ENCODE measurements at regions not wholly inside any gene's neighbourhood (a gene's known extent, or its start where the extent isn't known, plus 50 kb on each side); places are given as distances from the start of the nearest gene placed in this dataset.
A peak's percentile ranks its signal among the peaks of the same experiment; 100 is the strongest.
"Not testable (repeated sequence)": the region's sequence is repeated elsewhere in the genome, so short reads cannot be mapped to it uniquely, and the experiment has no call there.

- CTCF ChIA-PET, result no interaction called here
- no peaks in the 10 kb centered on the region for H3K27me3 Mint-ChIP-seq
- no peaks in the 10 kb centered on the region for H3K4me1 Mint-ChIP-seq
- H3K9me3 Mint-ChIP-seq, result no peaks in the 10 kb centered on the region
- no peaks in the 10 kb centered on the region for H3K36me3 Mint-ChIP-seq
- H3K27ac Mint-ChIP-seq, result no peak overlapping the region
- no peak overlapping the region for H3K4me3 Mint-ChIP-seq
- DNase-seq, result no peak
Observed at GRCh38 chr7:66524738-66525137, 103.9 kb upstream of the KCTD7 start.

- not testable (repeated sequence) for H3K4me3 Mint-ChIP-seq, H3K36me3 Mint-ChIP-seq, H3K9me3 Mint-ChIP-seq, H3K4me1 Mint-ChIP-seq, H3K27me3 Mint-ChIP-seq, DNase-seq
- peak overlapping the region; percentile 68 for H3K27ac Mint-ChIP-seq
- CTCF ChIA-PET, result interaction anchor here (1.4 kb wide), 1 partner anchor 9 kb away, joined by 3 read pairs; no protein-coding TSS in a partner anchor
Observed at GRCh38 chr7:66526782-66527181, 101.9 kb upstream of the KCTD7 start.

- Mint-ChIP-seq H3K4me1 (no peaks in the 10 kb centered on the region), H3K36me3 (no peaks in the 10 kb centered on the region), H3K27me3 (no peaks in the 10 kb centered on the region), H3K27ac (no peak overlapping the region), H3K4me3 (no peak overlapping the region), H3K9me3 (no peaks in the 10 kb centered on the region)
- CTCF ChIA-PET, result no interaction called here
- DNase-seq, result no peak
Observed at GRCh38 chr7:66528652-66529051, 100.0 kb upstream of the KCTD7 start.

- no peaks in the 10 kb centered on the region for H3K36me3 Mint-ChIP-seq
- no peak overlapping the region for H3K27ac Mint-ChIP-seq
- no peaks in the 10 kb centered on the region for H3K27me3 Mint-ChIP-seq
- no peak overlapping the region for H3K4me3 Mint-ChIP-seq
- no peaks in the 10 kb centered on the region for H3K4me1 Mint-ChIP-seq
- no peaks in the 10 kb centered on the region for H3K9me3 Mint-ChIP-seq
- CTCF ChIA-PET, result no interaction called here
- DNase-seq, result no peak
Observed at GRCh38 chr7:66529883-66530610, 98.6 kb upstream of the KCTD7 start.

GRCh38 chr7:66535414-66536329 is 93.0 kb upstream of the KCTD7 start:
- Mint-ChIP-seq H3K27me3 (no peaks in the 10 kb centered on the region), H3K4me3 (no peak overlapping the region), H3K4me1 (no peaks in the 10 kb centered on the region), H3K36me3 (no peaks in the 10 kb centered on the region), H3K27ac (no peak overlapping the region), H3K9me3 (no peaks in the 10 kb centered on the region)
- DNase-seq, result no peak
- CTCF ChIA-PET, result no interaction called here

GRCh38 chr7:66537380-66537779 is 91.3 kb upstream of the KCTD7 start:
- CTCF ChIA-PET, result no interaction called here
- Mint-ChIP-seq H3K4me1 (no peaks in the 10 kb centered on the region), H3K27me3 (no peaks in the 10 kb centered on the region), H3K4me3 (no peak overlapping the region), H3K27ac (no peak overlapping the region), H3K36me3 (peaks cover 4% of the 10 kb centered on the region), H3K9me3 (no peaks in the 10 kb centered on the region)
- DNase-seq, result no peak

GRCh38 chr7:66537876-66538275 is 90.8 kb upstream of the KCTD7 start:
- no peak overlapping the region for H3K27ac Mint-ChIP-seq
- no peak overlapping the region for H3K4me3 Mint-ChIP-seq
- CTCF ChIA-PET, result no interaction called here
- H3K4me1 Mint-ChIP-seq, result no peaks in the 10 kb centered on the region
- no peak for DNase-seq
- H3K27me3 Mint-ChIP-seq, result no peaks in the 10 kb centered on the region
- H3K9me3 Mint-ChIP-seq, result no peaks in the 10 kb centered on the region
- peaks cover 4% of the 10 kb centered on the region for H3K36me3 Mint-ChIP-seq

- CTCF ChIA-PET, result no interaction called here
- Mint-ChIP-seq H3K27ac (no peak overlapping the region), H3K36me3 (peaks cover 6% of the 10 kb centered on the region), H3K27me3 (no peaks in the 10 kb centered on the region), H3K4me3 (no peak overlapping the region), H3K9me3 (no peaks in the 10 kb centered on the region), H3K4me1 (no peaks in the 10 kb centered on the region)
- DNase-seq, result no peak
Observed at GRCh38 chr7:66539264-66539623, 89.4 kb upstream of the KCTD7 start.

- CTCF ChIA-PET, result interaction anchor here (0.7 kb wide), 1 partner anchor 509 kb away, joined by 3 read pairs; no protein-coding TSS in a partner anchor
- H3K4me1 Mint-ChIP-seq, result no peaks in the 10 kb centered on the region
- DNase-seq, result no peak
- no peaks in the 10 kb centered on the region for H3K9me3 Mint-ChIP-seq
- H3K36me3 Mint-ChIP-seq, result peaks cover 6% of the 10 kb centered on the region
- no peak overlapping the region for H3K27ac Mint-ChIP-seq
- no peaks in the 10 kb centered on the region for H3K27me3 Mint-ChIP-seq
- H3K4me3 Mint-ChIP-seq, result no peak overlapping the region
Observed at GRCh38 chr7:66539902-66540375, 88.7 kb upstream of the KCTD7 start.

GRCh38 chr7:66542049-66542448 is 86.6 kb upstream of the KCTD7 start:
- CTCF ChIA-PET, result no interaction called here
- Mint-ChIP-seq H3K27me3 (no peaks in the 10 kb centered on the region), H3K9me3 (no peaks in the 10 kb centered on the region), H3K36me3 (peaks cover 10% of the 10 kb centered on the region), H3K4me3 (no peak overlapping the region), H3K4me1 (no peaks in the 10 kb centered on the region), H3K27ac (no peak overlapping the region)
- no peak for DNase-seq

- Mint-ChIP-seq H3K27me3 (no peaks in the 10 kb centered on the region), H3K4me3 (no peak overlapping the region), H3K4me1 (no peaks in the 10 kb centered on the region), H3K9me3 (no peaks in the 10 kb centered on the region), H3K27ac (no peak overlapping the region), H3K36me3 (peaks cover 10% of the 10 kb centered on the region)
- CTCF ChIA-PET, result no interaction called here
- DNase-seq, result no peak
Observed at GRCh38 chr7:66542528-66543269, 86.0 kb upstream of the KCTD7 start.

GRCh38 chr7:66549466-66549865 is 79.2 kb upstream of the KCTD7 start:
- CTCF ChIA-PET, result no interaction called here
- Mint-ChIP-seq H3K27ac (no peak overlapping the region), H3K4me1 (no peaks in the 10 kb centered on the region), H3K9me3 (no peaks in the 10 kb centered on the region), H3K4me3 (no peak overlapping the region), H3K27me3 (no peaks in the 10 kb centered on the region), H3K36me3 (peaks cover 27% of the 10 kb centered on the region)
- DNase-seq, result no peak

GRCh38 chr7:66553001-66553400 is 75.7 kb upstream of the KCTD7 start:
- Mint-ChIP-seq H3K4me1 (no peaks in the 10 kb centered on the region), H3K9me3 (no peaks in the 10 kb centered on the region), H3K27ac (no peak overlapping the region), H3K27me3 (no peaks in the 10 kb centered on the region), H3K4me3 (no peak overlapping the region), H3K36me3 (peaks cover 28% of the 10 kb centered on the region)
- no peak for DNase-seq
- CTCF ChIA-PET, result interaction anchor here (0.9 kb wide), 1 partner anchor 521 kb away, joined by 3 read pairs; no protein-coding TSS in a partner anchor

- H3K36me3 Mint-ChIP-seq, result peaks cover 25% of the 10 kb centered on the region
- not testable (repeated sequence) for H3K9me3 Mint-ChIP-seq, H3K4me1 Mint-ChIP-seq, H3K27ac Mint-ChIP-seq, H3K27me3 Mint-ChIP-seq, DNase-seq, H3K4me3 Mint-ChIP-seq
- CTCF ChIA-PET, result interaction anchor here (0.9 kb wide), 1 partner anchor 522 kb away, joined by 3 read pairs; no protein-coding TSS in a partner anchor
Observed at GRCh38 chr7:66553675-66554074, 75.0 kb upstream of the KCTD7 start.

Data from activated naive CD4-positive, alpha-beta T cell treated with anti-CD3 and anti-CD28 coated beads, Interleukin-2, amount 10 ng/mL, durations not matched to agents 7 days and 5 days (primary cell).